Transverse colon (tissue), 4 donors: ENCODE measurements at regions not wholly inside any gene's neighbourhood (a gene's known extent, or its start where the extent isn't known, plus 50 kb on each side); places are given as distances from the start of the nearest gene placed in this dataset.

Experiments
- DNase-seq: peaks from one replicate; pipeline ENCODE4 v3.0.0-alpha.2; 2019
- H3K27ac ChIP-seq, 4 donors: fragments of 200-600 bp; sonication (generic); 2 replicates each; pipeline ENCODE4 v1.5.1; 2016 to 2018; ENCODE audit warnings: inconsistent platforms in 4 of 4
- H3K27me3 ChIP-seq: fragments of 200-600 bp; sonication (generic); 2 replicates; pipeline ENCODE4 v1.5.1; 2017; ENCODE audit warnings: inconsistent platforms
- H3K36me3 ChIP-seq, 4 donors: fragments of 200-600 bp; sonication (generic); 2 replicates each; pipeline ENCODE4 v1.5.1; 2017 to 2019; ENCODE audit warnings: inconsistent platforms in 4 of 4
- H3K4me1 ChIP-seq, 4 donors: fragments of 200-600 bp; sonication (generic); 2 replicates each; pipeline ENCODE4 v1.5.1; 2017 to 2020; ENCODE audit warnings: inconsistent platforms in 4 of 4
- H3K4me3 ChIP-seq, 4 donors: fragments of 200-600 bp; sonication (generic); 1 replicate in 1 of 4; 2 replicates in 3 of 4; pipeline versions ENCODE4 v1.5.1 to v1.6.1; 2017 to 2019; ENCODE audit warnings: inconsistent platforms in 4 of 4
- H3K9me3 ChIP-seq, 2 donors: fragments of 200-600 bp; sonication (generic); 2 replicates each; pipeline ENCODE4 v1.5.1; 2017 to 2019; ENCODE audit warnings: inconsistent platforms in 2 of 2
- EP300 ChIP-seq: sonication (generic); formaldehyde crosslinking; IDR thresholded peaks from one replicate; pipeline ENCODE4 v1.6.1; 2017; ENCODE audit warnings: antibody characterized with exemption, low read depth
- POLR2A ChIP-seq: fragments of 450-650 bp; IDR thresholded peaks from one replicate; pipeline ENCODE4 v1.6.1; 2016; ENCODE audit warnings: antibody characterized with exemption, mild to moderate bottlenecking, moderate library complexity
- POLR2AphosphoS5 ChIP-seq, 3 donors: sonication (generic); formaldehyde crosslinking; IDR thresholded peaks; one replicate each; pipeline ENCODE4 v1.6.1; 2016; ENCODE audit warnings: antibody characterized with exemption in 3 of 3
- WGBS, 2 donors: methylation state at CpG; one replicate each; pipeline ENCODE4 v1.1.5; 2018; ENCODE audit warnings: low coverage in 1 of 2; 5-methylcytosine and 5-hydroxymethylcytosine counted together
- in situ Hi-C, 4 donors: fragments of 200-750 bp; cut with MboI; loops; one replicate each; pipeline versions ENCODE4 v1.15.0 to v1.15.1; 2017; ENCODE audit warnings: low sequenced_read_pairs in 3 of 4, low pct_ligation_motif_present in 1 of 4, low pct_unique_long_range_greater_than_20kb in 1 of 4
- intact Hi-C: fragments of 100-400 bp; cut with DNase I; formaldehyde crosslinking; loops from one replicate; pipeline ENCODE4 v1.15.1; 2023; ENCODE audit warnings: low total_unique reads
- TF ChIP-seq, protein P1 (sequence below), 5 experiments: fragments of 200-600 bp in 3 of 5; fragments of 450-650 bp in 2 of 5; sonication (generic) in 3 of 5; IDR thresholded peaks; 1 replicate in 2 of 5; 2 replicates in 3 of 5; pipeline ENCODE4 v1.5.1; 2016 to 2017; ENCODE audit warnings: antibody characterized with exemption in 5 of 5, inconsistent platforms in 3 of 5, mild to moderate bottlenecking in 2 of 5, moderate library complexity in 1 of 5

DNA sequence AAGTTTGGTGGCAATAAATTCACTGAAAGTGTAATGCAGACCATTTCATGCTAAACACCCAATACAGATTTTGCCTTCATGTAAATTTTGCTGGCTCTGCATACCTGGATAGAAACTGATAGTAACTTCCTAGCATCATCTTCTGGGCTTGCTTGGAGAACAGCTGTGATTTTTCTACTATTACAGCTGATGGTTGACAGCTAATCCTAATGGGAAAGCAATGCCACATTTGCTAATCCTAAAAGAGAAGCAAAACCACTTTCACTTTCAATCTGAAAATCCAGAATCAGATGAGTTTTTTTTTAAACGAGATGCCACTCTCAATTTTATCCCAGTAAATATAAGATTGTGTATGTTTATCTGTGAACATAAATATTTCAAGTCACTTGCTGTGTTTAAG lies 1035.9 kb downstream of the TRHDE start:
- no peak for DNase-seq
- no peaks in the 10 kb centered on the region for H3K27me3 ChIP-seq
- H3K4me3 ChIP-seq, result no peak overlapping the region

GRCh38 chr12:73308747-73309146 lies 1036.6 kb downstream of the TRHDE start:
- intact Hi-C loops, result no loop called here
- Histone ChIP-seq H3K27me3 (no peaks in the 10 kb centered on the region), H3K27ac (no peak overlapping the region), H3K4me3 (no peak overlapping the region), H3K9me3 (peaks cover 0 to 6% of the 10 kb centered on the region in 2 donors), H3K4me1 (no peaks in the 10 kb centered on the region), H3K36me3 (no peaks in the 10 kb centered on the region)
- TF ChIP-seq POLR2A (no peak), EP300 (no peak), POLR2AphosphoS5 (IDR thresholded peaks at IDR 0.05) (no peak)
- TF ChIP-seq, protein P1, sequence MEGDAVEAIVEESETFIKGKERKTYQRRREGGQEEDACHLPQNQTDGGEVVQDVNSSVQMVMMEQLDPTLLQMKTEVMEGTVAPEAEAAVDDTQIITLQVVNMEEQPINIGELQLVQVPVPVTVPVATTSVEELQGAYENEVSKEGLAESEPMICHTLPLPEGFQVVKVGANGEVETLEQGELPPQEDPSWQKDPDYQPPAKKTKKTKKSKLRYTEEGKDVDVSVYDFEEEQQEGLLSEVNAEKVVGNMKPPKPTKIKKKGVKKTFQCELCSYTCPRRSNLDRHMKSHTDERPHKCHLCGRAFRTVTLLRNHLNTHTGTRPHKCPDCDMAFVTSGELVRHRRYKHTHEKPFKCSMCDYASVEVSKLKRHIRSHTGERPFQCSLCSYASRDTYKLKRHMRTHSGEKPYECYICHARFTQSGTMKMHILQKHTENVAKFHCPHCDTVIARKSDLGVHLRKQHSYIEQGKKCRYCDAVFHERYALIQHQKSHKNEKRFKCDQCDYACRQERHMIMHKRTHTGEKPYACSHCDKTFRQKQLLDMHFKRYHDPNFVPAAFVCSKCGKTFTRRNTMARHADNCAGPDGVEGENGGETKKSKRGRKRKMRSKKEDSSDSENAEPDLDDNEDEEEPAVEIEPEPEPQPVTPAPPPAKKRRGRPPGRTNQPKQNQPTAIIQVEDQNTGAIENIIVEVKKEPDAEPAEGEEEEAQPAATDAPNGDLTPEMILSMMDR (IDR thresholded peaks at IDR 0.05), result no peak
- DNase-seq, result no peak
- in situ Hi-C loops, result no loop called here
- 58 to 62% methylated on average over 1 of the region's 1 CpG for WGBS, 2 donors

More for the DNA sequence above, 1035.9 kb downstream of the TRHDE start:
- Histone ChIP-seq H3K27ac (no peak overlapping the region), H3K4me1 (no peaks in the 10 kb centered on the region), H3K9me3 (peaks cover 0 to 6% of the 10 kb centered on the region in 2 donors), H3K36me3 (no peaks in the 10 kb centered on the region)
- 24 to 33% methylated on average over 1 of the region's 1 CpG for WGBS, 2 donors
- TF ChIP-seq POLR2AphosphoS5 (IDR thresholded peaks at IDR 0.05), result no peak
- TF ChIP-seq, protein P1 (IDR thresholded peaks at IDR 0.05), result no peak
- no peak for TF ChIP-seq POLR2A
- TF ChIP-seq EP300, result no peak
- intact Hi-C loops (no loop called here), in situ Hi-C loops (no loop called here)

DNA sequence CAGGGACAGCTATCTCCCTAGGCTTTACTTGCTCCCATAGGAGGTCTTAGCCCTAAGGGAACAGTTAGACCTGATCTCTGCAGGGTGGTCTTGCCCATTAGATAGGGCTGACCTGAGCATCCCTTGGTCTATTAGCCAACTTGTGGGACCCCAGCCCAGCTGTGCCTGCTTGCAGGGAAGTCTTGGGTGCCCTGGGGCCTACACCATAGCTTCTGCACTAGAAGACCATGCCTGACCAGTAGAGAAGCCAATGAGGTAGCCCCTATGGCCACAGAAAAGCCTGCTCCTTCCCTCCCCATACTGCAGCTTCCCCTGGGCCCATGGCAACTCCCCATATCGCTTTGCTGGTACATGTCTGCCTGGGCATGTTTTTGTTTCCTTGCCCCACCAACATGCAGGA lies 1049.1 kb downstream of the TRHDE start:
- Histone ChIP-seq H3K9me3 (peaks cover 0 to 12% of the 10 kb centered on the region in 2 donors), H3K27me3 (no peaks in the 10 kb centered on the region), H3K36me3 (no peaks in the 10 kb centered on the region), H3K27ac (no peak overlapping the region), H3K4me1 (no peaks in the 10 kb centered on the region), H3K4me3 (no peak overlapping the region)
- in situ Hi-C loops, result no loop called here
- TF ChIP-seq POLR2AphosphoS5 (IDR thresholded peaks at IDR 0.05) (no peak), EP300 (no peak), POLR2A (no peak)
- TF ChIP-seq, protein P1 (IDR thresholded peaks at IDR 0.05), result no peak
- 85% methylated on average over 1 of the region's 1 CpG; no CpG with 5 or more reads in 1 of the 2 donors for WGBS, 2 donors
- DNase-seq, result no peak
- intact Hi-C loops, result no loop called here

DNA sequence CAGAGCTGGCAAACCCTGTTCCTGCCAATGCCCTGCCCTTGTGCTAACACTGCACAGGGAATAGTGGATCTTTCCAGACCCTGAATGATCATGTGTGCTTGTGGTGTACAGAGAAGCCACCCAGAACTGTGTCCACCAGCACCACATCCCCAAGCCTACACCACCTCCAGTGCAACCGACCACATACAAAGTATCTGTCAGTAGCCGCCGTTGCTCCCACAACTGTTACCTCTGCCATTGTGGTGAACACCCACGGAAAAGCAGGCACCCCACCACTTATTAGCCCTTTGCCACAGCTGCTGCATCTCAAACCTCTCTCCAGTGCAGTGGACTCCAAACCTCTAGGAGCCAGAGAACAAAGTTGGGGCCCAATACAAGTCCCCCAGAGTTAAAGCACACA lies 1049.6 kb downstream of the TRHDE start:
- no peak for DNase-seq
- H3K27ac ChIP-seq, result no peak overlapping the region
- WGBS, 2 donors, result 89% methylated on average over 4 of the region's 4 CpGs; no CpG with 5 or more reads in 1 of the 2 donors
- H3K36me3 ChIP-seq, result no peaks in the 10 kb centered on the region
- TF ChIP-seq EP300 (no peak), POLR2AphosphoS5 (IDR thresholded peaks at IDR 0.05) (no peak), POLR2A (no peak)
- TF ChIP-seq, protein P1 (IDR thresholded peaks at IDR 0.05), result no peak
- intact Hi-C loops, result no loop called here
- H3K4me3 ChIP-seq, result no peak overlapping the region
- H3K4me1 ChIP-seq, result no peaks in the 10 kb centered on the region
- H3K27me3 ChIP-seq, result no peaks in the 10 kb centered on the region
- in situ Hi-C loops, result no loop called here
- H3K9me3 ChIP-seq, result peaks cover 0 to 12% of the 10 kb centered on the region in 2 donors
